GM21515 (cell line): ENCODE measurements at regions not wholly inside any gene's neighbourhood (a gene's known extent, or its start where the extent isn't known, plus 50 kb on each side); places are given as distances from the start of the nearest gene placed in this dataset.

Source experiments
- ATAC-seq: cut with Tn5 transposase; IDR thresholded peaks from one replicate; pipeline ENCODE4 v1.9.1; 2021; ENCODE audit not compliant: unreplicated experiment

GRCh38 chr1:103254691-103255090, 146.4 kb upstream of the COL11A1 start:
- ATAC-seq = no peak

GRCh38 chr1:103250441-103250861, 142.1 kb upstream of the COL11A1 start:
- no peak for ATAC-seq

- ATAC-seq = no peak
These were observed 140.2 kb upstream of the COL11A1 start for GRCh38 chr1:103248417-103249102.

GRCh38 chr1:103247517-103247916, 139.2 kb upstream of the COL11A1 start:
- ATAC-seq = no peak

- no peak for ATAC-seq
These were observed 135.2 kb upstream of the COL11A1 start for GRCh38 chr1:103243481-103243880.

GRCh38 chr1:103239034-103239433, 130.7 kb upstream of the COL11A1 start:
- ATAC-seq = no peak

- ATAC-seq = no peak
These were observed 121.7 kb upstream of the COL11A1 start for GRCh38 chr1:103230061-103230460.

- ATAC-seq = no peak
These were observed 112.3 kb upstream of the COL11A1 start for GRCh38 chr1:103220631-103221041.

GRCh38 chr1:103218821-103219220, 110.5 kb upstream of the COL11A1 start:
- no peak for ATAC-seq

- ATAC-seq = no peak
These were observed 110.0 kb upstream of the COL11A1 start for GRCh38 chr1:103218369-103218768.

- ATAC-seq = no peak
These were observed 102.8 kb upstream of the COL11A1 start for GRCh38 chr1:103211073-103211472.

GRCh38 chr1:103208844-103209243, 100.5 kb upstream of the COL11A1 start:
- ATAC-seq = no peak

- ATAC-seq = no peak
These were observed 90.7 kb upstream of the COL11A1 start for GRCh38 chr1:103199001-103199400.

GRCh38 chr1:103198076-103198475, 89.8 kb upstream of the COL11A1 start:
- ATAC-seq = no peak

GRCh38 chr1:103197216-103197615, 88.9 kb upstream of the COL11A1 start:
- ATAC-seq = no peak

- ATAC-seq = no peak
These were observed 86.7 kb upstream of the COL11A1 start for GRCh38 chr1:103194984-103195383.

- no peak for ATAC-seq
These were observed 85.7 kb upstream of the COL11A1 start for GRCh38 chr1:103194060-103194459.

GRCh38 chr1:103191327-103191726, 83.0 kb upstream of the COL11A1 start:
- no peak for ATAC-seq

- no peak for ATAC-seq
These were observed 82.4 kb upstream of the COL11A1 start for GRCh38 chr1:103190766-103191165.

- no peak for ATAC-seq
These were observed 79.4 kb upstream of the COL11A1 start for GRCh38 chr1:103187673-103188072.

GRCh38 chr1:103180660-103181059, 72.3 kb upstream of the COL11A1 start:
- no peak for ATAC-seq

- ATAC-seq = no peak
These were observed 68.9 kb upstream of the COL11A1 start for GRCh38 chr1:103177108-103177775.
